ENCODE measurements at regions not wholly inside any gene's neighbourhood (a gene's known extent, or its start where the extent isn't known, plus 50 kb on each side); places are given as distances from the start of the nearest gene placed in this dataset.

DNA sequence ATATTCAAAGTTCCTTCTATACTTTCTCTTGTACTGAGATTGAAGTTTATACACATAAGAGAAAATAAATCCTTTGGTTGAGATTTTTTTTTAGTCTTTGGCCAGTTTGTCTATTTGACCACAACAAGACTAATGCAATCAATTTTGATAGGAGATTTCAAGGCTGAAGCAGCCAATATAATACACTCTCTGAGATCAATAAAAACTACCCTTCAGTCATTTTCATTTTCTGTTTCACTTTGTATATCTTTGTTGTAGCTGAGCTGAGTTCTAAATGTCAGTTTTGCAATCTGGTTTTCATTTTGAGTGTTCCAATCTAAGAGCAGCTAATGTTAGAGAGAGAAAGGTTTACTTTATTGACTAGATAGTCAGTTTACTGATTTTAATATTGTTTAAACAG lies 623.8 kb upstream of the ROBO1 start:
- H3K36me3 Mint-ChIP-seq (ENCODE audit: low read depth, unreplicated experiment), result no peaks in the 10 kb centered on the region
- TF ChIP-seq, protein P1, sequence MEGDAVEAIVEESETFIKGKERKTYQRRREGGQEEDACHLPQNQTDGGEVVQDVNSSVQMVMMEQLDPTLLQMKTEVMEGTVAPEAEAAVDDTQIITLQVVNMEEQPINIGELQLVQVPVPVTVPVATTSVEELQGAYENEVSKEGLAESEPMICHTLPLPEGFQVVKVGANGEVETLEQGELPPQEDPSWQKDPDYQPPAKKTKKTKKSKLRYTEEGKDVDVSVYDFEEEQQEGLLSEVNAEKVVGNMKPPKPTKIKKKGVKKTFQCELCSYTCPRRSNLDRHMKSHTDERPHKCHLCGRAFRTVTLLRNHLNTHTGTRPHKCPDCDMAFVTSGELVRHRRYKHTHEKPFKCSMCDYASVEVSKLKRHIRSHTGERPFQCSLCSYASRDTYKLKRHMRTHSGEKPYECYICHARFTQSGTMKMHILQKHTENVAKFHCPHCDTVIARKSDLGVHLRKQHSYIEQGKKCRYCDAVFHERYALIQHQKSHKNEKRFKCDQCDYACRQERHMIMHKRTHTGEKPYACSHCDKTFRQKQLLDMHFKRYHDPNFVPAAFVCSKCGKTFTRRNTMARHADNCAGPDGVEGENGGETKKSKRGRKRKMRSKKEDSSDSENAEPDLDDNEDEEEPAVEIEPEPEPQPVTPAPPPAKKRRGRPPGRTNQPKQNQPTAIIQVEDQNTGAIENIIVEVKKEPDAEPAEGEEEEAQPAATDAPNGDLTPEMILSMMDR (IDR thresholded peaks at IDR 0.05; ENCODE audit: unreplicated experiment), result no peak
- no peak overlapping the region for H3K27ac Mint-ChIP-seq (ENCODE audit: unreplicated experiment)
- no peaks in the 10 kb centered on the region for H3K9me3 Mint-ChIP-seq (ENCODE audit: unreplicated experiment)
- no peak overlapping the region for H3K4me3 Mint-ChIP-seq (ENCODE audit: unreplicated experiment)
- no peaks in the 10 kb centered on the region for H3K27me3 Mint-ChIP-seq (ENCODE audit: unreplicated experiment)
- no peak for DNase-seq (ENCODE audit: low spot score)
- H3K4me1 Mint-ChIP-seq (ENCODE audit: unreplicated experiment), result peaks cover 3% of the 10 kb centered on the region

DNA sequence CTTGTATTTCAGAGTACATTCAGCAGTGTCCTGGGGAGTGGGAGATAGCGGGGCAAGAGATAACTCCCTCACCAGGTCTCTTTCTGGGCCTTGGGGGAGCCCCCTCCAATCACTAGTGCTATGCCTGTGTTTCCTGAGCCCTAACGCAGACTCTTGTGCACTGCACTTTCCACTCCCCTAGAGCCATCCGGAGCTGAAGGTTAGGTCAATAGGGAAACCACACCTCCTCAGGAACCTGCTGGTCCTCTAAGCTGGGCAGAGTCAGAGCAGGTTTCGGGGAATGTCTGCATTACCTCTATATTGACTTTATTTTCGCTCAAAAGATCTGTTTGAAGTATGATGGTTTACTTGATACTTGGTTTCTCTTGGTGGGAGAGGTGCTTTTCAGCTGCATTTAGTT lies 617.0 kb upstream of the ROBO1 start:
- Mint-ChIP-seq H3K4me3 (ENCODE audit: unreplicated experiment) (no peak overlapping the region), H3K27ac (ENCODE audit: unreplicated experiment) (no peak overlapping the region), H3K9me3 (ENCODE audit: unreplicated experiment) (no peaks in the 10 kb centered on the region), H3K4me1 (ENCODE audit: unreplicated experiment) (no peaks in the 10 kb centered on the region), H3K36me3 (ENCODE audit: low read depth, unreplicated experiment) (no peaks in the 10 kb centered on the region), H3K27me3 (ENCODE audit: unreplicated experiment) (no peaks in the 10 kb centered on the region)
- no peak for DNase-seq (ENCODE audit: low spot score)
- TF ChIP-seq, protein P1 (IDR thresholded peaks at IDR 0.05; ENCODE audit: unreplicated experiment), result no peak

DNA sequence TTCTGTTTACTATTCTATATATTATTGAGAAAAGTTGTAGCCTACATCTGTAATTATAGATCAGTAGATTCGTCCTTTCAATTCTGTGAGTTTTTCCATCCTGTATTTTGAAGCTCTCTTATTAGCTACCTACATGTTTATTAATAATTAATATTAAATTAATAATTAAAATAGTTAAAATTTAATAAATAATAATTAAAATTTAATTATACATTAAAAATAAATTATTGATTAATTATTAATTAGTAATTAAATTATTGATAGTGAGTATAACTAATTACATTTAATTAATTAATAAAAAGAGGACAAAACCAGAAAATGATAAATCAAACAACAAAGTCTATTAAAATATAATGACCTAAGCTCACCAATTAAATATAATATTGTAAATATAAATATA lies 606.6 kb upstream of the ROBO1 start:
- Mint-ChIP-seq H3K27ac (ENCODE audit: unreplicated experiment) (no peak overlapping the region), H3K4me3 (ENCODE audit: unreplicated experiment) (no peak overlapping the region), H3K4me1 (ENCODE audit: unreplicated experiment) (no peaks in the 10 kb centered on the region), H3K9me3 (ENCODE audit: unreplicated experiment) (no peaks in the 10 kb centered on the region), H3K36me3 (ENCODE audit: low read depth, unreplicated experiment) (no peaks in the 10 kb centered on the region), H3K27me3 (ENCODE audit: unreplicated experiment) (peaks cover 3% of the 10 kb centered on the region)
- no peak for DNase-seq (ENCODE audit: low spot score)
- TF ChIP-seq, protein P1 (IDR thresholded peaks at IDR 0.05; ENCODE audit: unreplicated experiment), result no peak

DNA sequence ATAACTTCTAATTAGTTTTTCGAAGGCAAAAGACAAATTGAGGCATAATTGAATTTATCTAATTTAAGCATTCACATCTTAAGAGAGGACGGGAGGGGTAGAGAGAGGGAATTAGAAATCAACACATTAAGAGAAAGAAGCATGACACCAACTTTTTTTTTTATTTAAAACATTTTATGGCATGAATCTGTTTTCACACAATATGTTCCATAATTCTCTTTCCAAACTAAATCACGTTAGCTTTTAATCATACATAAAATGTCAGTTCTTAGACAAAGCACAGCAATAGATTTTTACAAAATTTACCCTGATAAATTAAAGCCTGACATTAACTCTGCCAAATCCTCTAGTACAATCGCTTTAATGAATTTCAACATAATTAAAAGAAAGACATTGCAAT lies 600.8 kb upstream of the ROBO1 start:
- H3K27ac Mint-ChIP-seq (ENCODE audit: unreplicated experiment), result no peak overlapping the region
- DNase-seq (ENCODE audit: low spot score), result no peak
- no peaks in the 10 kb centered on the region for H3K9me3 Mint-ChIP-seq (ENCODE audit: unreplicated experiment)
- H3K4me1 Mint-ChIP-seq (ENCODE audit: unreplicated experiment), result peaks cover 4% of the 10 kb centered on the region
- no peaks in the 10 kb centered on the region for H3K36me3 Mint-ChIP-seq (ENCODE audit: low read depth, unreplicated experiment)
- peaks cover 3% of the 10 kb centered on the region for H3K27me3 Mint-ChIP-seq (ENCODE audit: unreplicated experiment)
- TF ChIP-seq, protein P1 (IDR thresholded peaks at IDR 0.05; ENCODE audit: unreplicated experiment), result no peak
- no peak overlapping the region for H3K4me3 Mint-ChIP-seq (ENCODE audit: unreplicated experiment)

DNA sequence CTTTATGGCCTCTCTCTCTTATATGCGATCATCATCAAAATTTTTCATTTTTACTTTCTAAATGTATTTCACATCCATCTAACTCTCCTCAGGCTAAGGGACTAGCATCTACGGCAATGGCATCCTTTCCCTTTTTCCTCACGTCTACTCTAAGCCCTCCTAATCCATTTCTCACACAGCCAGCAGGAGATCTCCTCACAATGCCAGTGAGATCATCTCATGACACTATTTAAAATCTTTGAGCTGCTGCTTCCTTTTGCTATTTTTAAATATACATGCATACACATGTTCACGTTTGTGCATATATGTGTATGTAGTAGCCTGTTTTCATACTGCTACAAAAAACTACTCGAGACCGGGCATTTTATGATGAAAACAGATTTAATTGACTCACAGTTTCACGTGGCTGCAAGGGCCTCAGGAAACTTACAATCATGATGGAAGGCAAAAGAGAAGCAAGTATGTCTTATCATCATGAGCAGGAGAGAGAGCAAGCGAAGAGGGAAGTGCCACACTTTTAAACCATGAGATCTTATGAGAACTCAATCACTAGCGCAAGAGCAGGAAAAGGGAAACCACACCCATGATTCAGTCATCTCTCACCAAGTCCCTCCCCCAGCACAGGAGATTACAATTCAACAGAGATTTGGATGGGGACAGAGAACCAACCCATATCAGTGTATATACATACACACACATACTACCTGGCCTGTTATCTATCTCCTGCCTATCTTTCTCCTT lies 599.2 kb upstream of the ROBO1 start:
- no peaks in the 10 kb centered on the region for H3K9me3 Mint-ChIP-seq (ENCODE audit: unreplicated experiment)
- no peak overlapping the region for H3K4me3 Mint-ChIP-seq (ENCODE audit: unreplicated experiment)
- no peak for DNase-seq (ENCODE audit: low spot score)
- peaks cover 4% of the 10 kb centered on the region for H3K4me1 Mint-ChIP-seq (ENCODE audit: unreplicated experiment)
- no peak overlapping the region for H3K27ac Mint-ChIP-seq (ENCODE audit: unreplicated experiment)
- H3K27me3 Mint-ChIP-seq (ENCODE audit: unreplicated experiment), result no peaks in the 10 kb centered on the region
- no peaks in the 10 kb centered on the region for H3K36me3 Mint-ChIP-seq (ENCODE audit: low read depth, unreplicated experiment)
- TF ChIP-seq, protein P1 (IDR thresholded peaks at IDR 0.05; ENCODE audit: unreplicated experiment), result no peak

Data from endothelial cell (in vitro differentiated cells).